Hepatocyte (in vitro differentiated cells): ENCODE measurements at regions not wholly inside any gene's neighbourhood (a gene's known extent, or its start where the extent isn't known, plus 50 kb on each side); places are given as distances from the start of the nearest gene placed in this dataset.

Source experiments
- EZH2 ChIP-seq: fragments of 200-600 bp; sonication (generic); IDR thresholded peaks from 2 replicates; pipeline ENCODE4 v1.6.1; 2016; ENCODE audit warnings: antibody characterized with exemption, mild to moderate bottlenecking, borderline replicate concordance
- EZH2phosphoT487 ChIP-seq: fragments of 200-600 bp; sonication (generic); IDR thresholded peaks from one replicate; pipeline ENCODE4 v1.6.1; 2018; ENCODE audit warnings: antibody characterized with exemption, mild to moderate bottlenecking, low read depth, moderate library complexity; ENCODE audit not compliant: unreplicated experiment, severe bottlenecking
- TF ChIP-seq, protein P1 (sequence below): fragments of 200-600 bp; sonication (generic); IDR thresholded peaks from 2 replicates; pipeline ENCODE4 v1.5.1; 2016; ENCODE audit warnings: antibody characterized with exemption, mild to moderate bottlenecking; ENCODE audit not compliant: poor library complexity

DNA sequence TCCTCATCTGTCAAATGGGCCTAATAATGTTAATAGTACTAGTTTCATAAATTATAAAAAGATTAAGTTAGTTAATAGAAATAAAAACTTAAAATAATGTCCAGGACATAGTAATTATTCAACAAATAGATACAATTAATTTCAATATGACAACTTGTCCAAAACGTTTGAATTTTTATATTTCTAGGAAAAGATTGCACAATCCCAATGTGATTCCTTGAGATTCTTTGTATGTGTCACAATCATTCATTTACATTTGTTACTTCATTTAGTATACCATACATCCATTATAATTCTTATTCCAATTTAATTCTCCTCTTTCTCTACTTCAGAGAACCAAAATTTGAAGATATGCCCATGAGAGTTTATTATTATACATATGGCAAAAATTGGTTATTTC is 554.2 kb downstream of the GABRG1 start:
- TF ChIP-seq, protein P1, sequence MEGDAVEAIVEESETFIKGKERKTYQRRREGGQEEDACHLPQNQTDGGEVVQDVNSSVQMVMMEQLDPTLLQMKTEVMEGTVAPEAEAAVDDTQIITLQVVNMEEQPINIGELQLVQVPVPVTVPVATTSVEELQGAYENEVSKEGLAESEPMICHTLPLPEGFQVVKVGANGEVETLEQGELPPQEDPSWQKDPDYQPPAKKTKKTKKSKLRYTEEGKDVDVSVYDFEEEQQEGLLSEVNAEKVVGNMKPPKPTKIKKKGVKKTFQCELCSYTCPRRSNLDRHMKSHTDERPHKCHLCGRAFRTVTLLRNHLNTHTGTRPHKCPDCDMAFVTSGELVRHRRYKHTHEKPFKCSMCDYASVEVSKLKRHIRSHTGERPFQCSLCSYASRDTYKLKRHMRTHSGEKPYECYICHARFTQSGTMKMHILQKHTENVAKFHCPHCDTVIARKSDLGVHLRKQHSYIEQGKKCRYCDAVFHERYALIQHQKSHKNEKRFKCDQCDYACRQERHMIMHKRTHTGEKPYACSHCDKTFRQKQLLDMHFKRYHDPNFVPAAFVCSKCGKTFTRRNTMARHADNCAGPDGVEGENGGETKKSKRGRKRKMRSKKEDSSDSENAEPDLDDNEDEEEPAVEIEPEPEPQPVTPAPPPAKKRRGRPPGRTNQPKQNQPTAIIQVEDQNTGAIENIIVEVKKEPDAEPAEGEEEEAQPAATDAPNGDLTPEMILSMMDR: no peak
- TF ChIP-seq EZH2phosphoT487 (no peak), EZH2 (no peak)
